Aorta (tissue), 5 donors: ENCODE measurements at regions not wholly inside any gene's neighbourhood (a gene's known extent, or its start where the extent isn't known, plus 50 kb on each side); places are given as distances from the start of the nearest gene placed in this dataset.

Experiments used
- ATAC-seq: fragments of 200-7000 bp; cut with Tn5 transposase; one replicate; pipeline ENCODE4 v1.9.1; 2022; ENCODE audit warnings: moderate library complexity; ENCODE audit not compliant: low FRiP score
- DNase-seq, 2 donors: peaks; one replicate each; pipeline ENCODE4 v3.0.0-alpha.2; 2020
- H3K27ac ChIP-seq, 2 donors: one replicate each; pipeline ENCODE4 v1.5.1; 2013; ENCODE audit warnings: low read length in 2 of 2, mild to moderate bottlenecking in 2 of 2, moderate library complexity in 2 of 2, control low read depth in 1 of 2, inconsistent platforms in 1 of 2, low read depth in 1 of 2
- H3K27me3 ChIP-seq, 2 donors: one replicate each; pipeline ENCODE4 v1.6.1; 2013; ENCODE audit warnings: control low read depth in 1 of 2, low read length in 1 of 2, mild to moderate bottlenecking in 1 of 2, moderate library complexity in 1 of 2; ENCODE audit not compliant: insufficient read depth in 2 of 2, control insufficient read depth in 1 of 2
- H3K36me3 ChIP-seq, 2 donors: one replicate each; pipeline ENCODE4 v1.6.1; 2013; ENCODE audit warnings: control low read depth in 1 of 2, low read length in 1 of 2, mild to moderate bottlenecking in 1 of 2; ENCODE audit not compliant: insufficient read depth in 2 of 2, control insufficient read depth in 1 of 2
- H3K4me1 ChIP-seq, 2 donors: one replicate each; pipeline ENCODE4 v1.6.1; 2013; ENCODE audit warnings: low read length in 2 of 2, control low read depth in 1 of 2, mild to moderate bottlenecking in 1 of 2, moderate library complexity in 1 of 2; ENCODE audit not compliant: insufficient read depth in 2 of 2, control insufficient read depth in 1 of 2
- H3K4me3 ChIP-seq, 2 donors: one replicate each; pipeline ENCODE4 v1.5.1; 2013; ENCODE audit warnings: low read length in 2 of 2, control low read depth in 1 of 2, mild to moderate bottlenecking in 1 of 2
- H3K9me3 ChIP-seq: one replicate; pipeline ENCODE4 v1.6.1; 2013; ENCODE audit warnings: mild to moderate bottlenecking, low read length; ENCODE audit not compliant: control insufficient read depth
- WGBS, 2 donors: extraction: QIAGEN DNeasy Blood & Tissue Kit; methylation state at CpG; one replicate each; pipeline ENCODE4 v1.1.7; 2013; 5-methylcytosine and 5-hydroxymethylcytosine counted together
- intact Hi-C, 2 donors: fragments of 100-400 bp; cut with DNase I; formaldehyde crosslinking; loops; one replicate each; pipeline versions ENCODE4 v1.14.2 to v1.15.0; 2022
- donor health status: healthy with polysubstance abuse.
- donor health status: Bipolar disorder and iron deficiency.
- donor health status: DM: no; HTN: no; CAD: no.
- donor health status: DM: no; HTN: no; CAD: no.
- donor health status: DM: yes; HTN: yes; CAD: no.

DNA sequence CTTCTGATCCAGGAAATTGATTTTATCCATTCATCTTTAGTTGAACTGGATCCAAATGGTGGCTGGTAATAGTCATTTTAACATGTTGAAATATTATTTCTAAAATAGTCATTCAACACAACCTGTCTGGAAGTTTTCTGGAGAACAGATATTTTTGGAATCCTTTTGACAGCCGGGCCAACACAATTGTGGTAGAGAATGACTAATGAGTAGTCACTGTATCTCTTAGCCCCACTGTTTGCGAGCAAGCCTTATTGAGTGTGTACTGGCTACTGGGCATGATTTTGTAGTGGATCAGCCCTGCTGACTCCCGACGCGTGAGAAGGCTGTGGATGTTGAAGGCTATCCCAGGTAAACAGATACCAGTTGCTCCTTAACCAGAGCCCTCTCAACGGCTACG is 383.4 kb downstream of the ZNF536 start:
- ATAC-seq (no peak), DNase-seq (no peak)
- Histone ChIP-seq H3K27ac (no peak overlapping the region), H3K4me3 (no peak overlapping the region), H3K4me1 (no peaks in the 10 kb centered on the region), H3K36me3 (no peaks in the 10 kb centered on the region), H3K27me3 (no peaks in the 10 kb centered on the region), H3K9me3 (peaks cover 4% of the 10 kb centered on the region)
- 66 to 73% methylated on average over 7 of the region's 7 CpGs for WGBS, 2 donors
- intact Hi-C loops: no loop called here

DNA sequence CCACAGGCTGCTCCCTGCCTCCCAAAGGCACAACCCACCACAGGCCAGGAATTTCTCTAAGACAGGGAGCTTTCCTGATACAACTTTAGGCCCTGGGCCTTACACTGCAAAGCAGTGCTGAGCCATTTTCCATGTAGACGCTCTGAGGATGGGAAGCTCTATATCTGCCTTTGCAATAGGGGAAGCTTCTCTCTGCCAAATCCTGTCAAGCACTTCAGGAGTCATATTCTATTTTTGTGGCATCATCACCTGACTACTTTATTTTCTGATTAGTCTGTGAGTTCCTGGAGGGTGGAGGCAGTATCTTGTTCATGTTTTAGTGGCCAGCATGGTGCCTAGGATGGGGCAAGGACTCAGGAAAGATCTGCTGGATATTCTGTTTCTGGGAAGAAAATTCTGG is 382.0 kb downstream of the ZNF536 start:
- WGBS, 2 donors: 64 to 71% methylated on average over 1 of the region's 1 CpG

DNA sequence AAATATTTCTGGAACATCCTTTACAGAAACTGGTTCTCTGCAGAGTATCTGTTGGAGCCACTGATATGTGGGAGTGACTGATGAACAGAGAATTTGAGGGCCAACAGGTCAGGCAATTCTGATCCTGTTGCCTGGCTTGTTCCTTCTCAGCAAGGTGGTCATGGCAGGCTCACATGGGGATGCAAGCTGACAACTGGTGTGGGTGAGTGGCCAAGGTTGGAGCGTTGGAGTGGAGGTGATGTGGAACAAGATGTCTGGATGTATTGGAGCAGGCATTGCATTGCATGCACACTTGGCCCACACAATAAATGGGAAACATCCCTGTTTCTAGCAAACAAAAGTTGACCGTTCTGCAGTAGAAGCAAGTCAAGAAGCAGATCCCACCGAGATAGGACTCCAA is 380.7 kb downstream of the ZNF536 start:
- no peak for ATAC-seq
- no peak for DNase-seq
- intact Hi-C loops: no loop called here
- Histone ChIP-seq H3K27ac (no peak overlapping the region), H3K36me3 (no peaks in the 10 kb centered on the region), H3K4me3 (no peak overlapping the region), H3K9me3 (peaks cover 5% of the 10 kb centered on the region), H3K4me1 (no peaks in the 10 kb centered on the region), H3K27me3 (peaks cover 0 to 1% of the 10 kb centered on the region in 2 donors)
- 86 to 88% methylated on average over 3 of the region's 3 CpGs for WGBS, 2 donors

More for the DNA sequence above, 382.0 kb downstream of the ZNF536 start:
- DNase-seq (no peak), ATAC-seq (no peak)
- Histone ChIP-seq H3K4me3 (no peak overlapping the region), H3K4me1 (no peaks in the 10 kb centered on the region), H3K9me3 (peaks cover 5% of the 10 kb centered on the region), H3K27me3 (peaks cover 0 to 1% of the 10 kb centered on the region in 2 donors), H3K27ac (no peak overlapping the region), H3K36me3 (no peaks in the 10 kb centered on the region)
- intact Hi-C loops: no loop called here

DNA sequence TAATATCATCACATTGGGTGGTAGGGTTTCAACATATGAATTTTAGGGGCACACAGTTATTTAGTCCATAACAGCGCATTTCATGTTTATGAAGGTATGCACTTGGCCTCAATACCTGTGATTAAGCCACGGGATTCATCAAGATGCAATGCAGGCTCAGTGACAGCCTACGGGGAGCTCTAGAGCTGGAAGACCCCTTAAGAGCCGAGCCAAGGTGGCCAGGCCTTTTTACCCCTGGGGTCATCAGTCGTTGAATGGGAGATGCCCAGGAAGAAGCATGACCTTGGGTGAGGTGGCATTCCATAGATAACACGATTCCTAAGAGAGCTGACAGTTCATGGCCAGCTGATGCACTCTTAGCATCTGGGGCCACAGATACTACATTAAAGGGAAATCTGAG is 380.0 kb downstream of the ZNF536 start:
- WGBS, 2 donors: 70 to 79% methylated on average over 6 of the region's 6 CpGs
- peaks cover 0 to 1% of the 10 kb centered on the region in 2 donors for H3K27me3 ChIP-seq
- ATAC-seq (no peak), DNase-seq (no peak)
- H3K4me3 ChIP-seq: no peak overlapping the region
- H3K4me1 ChIP-seq: no peaks in the 10 kb centered on the region
- intact Hi-C loops: no loop called here
- no peak overlapping the region for H3K27ac ChIP-seq
- no peaks in the 10 kb centered on the region for H3K36me3 ChIP-seq
- H3K9me3 ChIP-seq: peaks cover 5% of the 10 kb centered on the region

DNA sequence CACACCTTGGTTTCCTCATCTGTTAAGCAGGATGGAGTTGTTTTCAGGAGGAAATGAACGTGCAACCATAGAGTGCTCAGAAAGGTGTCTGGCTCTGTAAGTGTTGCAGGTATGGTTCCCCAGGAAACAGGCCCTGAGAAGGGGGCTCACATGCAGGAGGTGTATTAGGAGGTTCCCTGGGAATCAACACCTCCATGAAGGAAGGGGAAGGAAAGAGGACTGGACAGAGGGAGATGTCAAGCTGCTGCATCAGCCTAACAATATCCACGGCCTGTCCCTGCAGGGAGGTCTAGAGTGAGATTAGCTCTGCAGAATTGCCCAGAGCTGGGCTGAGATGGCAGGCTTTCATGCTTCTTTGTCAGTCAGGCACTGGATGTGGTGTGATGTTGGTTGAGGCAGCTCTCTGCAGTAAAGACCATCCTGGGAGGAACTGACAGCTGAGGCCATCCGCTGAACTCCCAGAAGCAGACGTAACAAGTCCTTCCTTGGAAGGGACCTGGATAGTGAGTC is 373.3 kb downstream of the ZNF536 start:
- ATAC-seq: no peak
- peaks cover 3% of the 10 kb centered on the region for H3K9me3 ChIP-seq
- DNase-seq: no peak
- 83% methylated on average over 4 of the region's 4 CpGs for WGBS, 2 donors
- H3K27ac ChIP-seq: no peak overlapping the region
- intact Hi-C loops: no loop called here
- H3K4me1 ChIP-seq: no peaks in the 10 kb centered on the region
- no peak overlapping the region for H3K4me3 ChIP-seq
- H3K36me3 ChIP-seq: no peaks in the 10 kb centered on the region
- peaks cover 0 to 1% of the 10 kb centered on the region in 2 donors for H3K27me3 ChIP-seq

DNA sequence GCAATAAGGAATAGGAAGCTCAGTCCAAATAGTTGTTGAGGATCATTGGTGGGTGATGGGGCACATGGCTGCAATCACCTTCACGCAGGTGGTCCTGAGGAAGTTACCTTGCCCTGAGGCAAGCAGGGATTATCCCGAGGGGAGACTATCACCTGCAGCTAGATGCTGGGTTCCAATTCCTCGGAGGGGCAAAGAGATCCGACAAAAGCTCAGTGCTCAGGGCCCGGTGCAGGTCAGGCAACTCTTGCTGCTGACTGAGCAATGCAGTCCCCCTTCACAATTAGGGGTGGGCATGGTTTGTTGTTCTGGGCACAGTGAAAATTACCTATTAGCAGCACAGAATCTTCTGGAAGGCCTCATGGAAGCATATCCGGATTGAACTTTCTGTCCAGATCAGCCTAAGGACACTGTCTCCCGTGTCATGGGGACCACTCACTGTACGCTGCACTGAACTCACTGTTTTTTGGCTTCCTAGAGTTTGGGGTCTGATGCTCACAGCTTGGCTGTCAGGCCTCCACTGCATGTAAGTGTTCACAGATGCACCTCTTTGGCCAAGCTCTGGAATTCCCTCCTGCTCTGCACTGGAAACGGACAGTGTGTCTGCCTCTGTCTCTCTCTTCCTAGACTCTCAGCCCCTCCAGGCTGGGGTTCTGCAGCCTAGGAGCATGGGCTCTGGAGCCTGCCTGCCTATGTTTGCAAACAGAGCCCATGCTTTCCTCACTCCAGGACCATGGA is 372.7 kb downstream of the ZNF536 start:
- no peaks in the 10 kb centered on the region for H3K36me3 ChIP-seq
- H3K4me3 ChIP-seq: no peak overlapping the region
- peaks cover 0 to 1% of the 10 kb centered on the region in 2 donors for H3K27me3 ChIP-seq
- no peak for DNase-seq
- 82 to 87% methylated on average over 9 of the region's 9 CpGs for WGBS, 2 donors
- ATAC-seq: peak; percentile 24
- no peak overlapping the region for H3K27ac ChIP-seq
- H3K9me3 ChIP-seq: peaks cover 3% of the 10 kb centered on the region
- intact Hi-C loops: no loop called here
- no peaks in the 10 kb centered on the region for H3K4me1 ChIP-seq

DNA sequence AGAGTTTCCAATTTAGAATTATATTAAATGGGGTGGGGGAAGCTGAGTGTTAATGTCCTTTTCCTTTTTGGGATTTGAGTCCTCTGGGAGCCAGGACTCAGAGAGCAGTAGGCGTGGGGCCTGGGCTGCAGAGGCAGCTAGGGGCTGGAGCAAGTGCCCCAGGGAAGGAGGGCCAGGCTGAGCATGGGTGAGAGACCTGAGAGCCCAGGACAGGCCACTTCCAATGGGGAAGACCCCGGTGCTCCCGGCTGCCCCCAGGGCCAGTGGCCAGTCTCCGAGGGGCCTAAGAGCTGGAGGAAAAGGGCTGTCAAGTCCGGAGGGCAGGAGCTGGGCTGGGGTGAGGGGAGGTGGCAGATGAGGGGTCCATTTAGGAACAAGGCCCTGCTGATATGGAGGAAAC is 371.5 kb downstream of the ZNF536 start:
- ATAC-seq (no peak), DNase-seq (no peak)
- H3K9me3 ChIP-seq: peaks cover 2% of the 10 kb centered on the region
- H3K4me3 ChIP-seq: no peak overlapping the region
- WGBS, 2 donors: 70 to 77% methylated on average over 5 of the region's 5 CpGs
- H3K27me3 ChIP-seq: no peaks in the 10 kb centered on the region
- no peaks in the 10 kb centered on the region for H3K36me3 ChIP-seq
- intact Hi-C loops: no loop called here
- H3K27ac ChIP-seq: no peak overlapping the region
- no peaks in the 10 kb centered on the region for H3K4me1 ChIP-seq

DNA sequence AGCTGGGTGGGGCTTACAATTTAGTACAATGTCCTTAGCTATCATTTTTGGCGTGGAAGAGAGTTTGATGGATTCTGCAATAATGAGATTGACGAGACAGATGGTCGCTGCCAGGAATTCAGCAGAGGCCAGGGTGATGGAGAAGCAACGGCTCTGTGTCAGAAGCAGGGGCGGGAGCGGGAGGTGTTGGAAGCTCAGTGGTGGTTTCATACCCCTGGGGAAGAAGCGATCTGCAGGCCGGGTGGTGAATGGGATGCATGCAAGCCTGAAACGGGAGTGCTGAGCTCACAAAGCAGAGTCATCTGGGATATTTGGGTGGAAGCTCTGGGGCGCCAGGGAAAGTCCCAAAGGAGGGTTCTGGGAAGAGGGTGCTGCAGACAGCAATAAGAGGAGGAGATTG is 370.8 kb downstream of the ZNF536 start:
- intact Hi-C loops: no loop called here
- Histone ChIP-seq H3K4me1 (no peaks in the 10 kb centered on the region), H3K9me3 (peaks cover 2% of the 10 kb centered on the region)

DNA sequence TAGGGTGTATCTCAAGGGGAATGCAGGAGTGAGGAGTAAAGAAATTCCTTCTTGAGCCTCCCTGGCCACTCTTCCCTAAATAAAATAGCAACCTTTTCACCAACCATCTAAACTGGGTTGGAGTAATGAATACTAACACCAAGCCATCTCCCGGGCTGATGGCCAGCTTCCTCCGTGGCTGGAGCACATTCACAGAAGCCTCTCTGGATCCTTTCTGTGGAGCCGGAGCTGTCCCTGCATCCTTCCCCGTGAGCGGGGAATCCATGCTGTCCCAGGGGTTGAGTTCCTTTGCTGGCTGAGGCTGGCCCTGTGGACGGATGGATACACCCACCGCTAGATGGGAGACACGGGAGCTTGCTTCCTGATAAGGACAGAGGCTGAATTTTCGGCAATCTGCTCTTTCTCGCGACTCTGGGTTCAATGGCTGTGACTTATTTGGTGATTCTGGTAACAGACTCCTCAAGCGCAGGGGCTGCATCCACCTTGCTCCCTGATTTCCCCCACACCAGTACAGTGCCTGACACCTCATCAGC is 370.3 kb downstream of the ZNF536 start:
- Histone ChIP-seq H3K4me1 (no peaks in the 10 kb centered on the region), H3K4me3 (no peak overlapping the region), H3K27ac (no peak overlapping the region), H3K9me3 (peaks cover 2% of the 10 kb centered on the region), H3K36me3 (no peaks in the 10 kb centered on the region), H3K27me3 (no peaks in the 10 kb centered on the region)
- DNase-seq: no peak
- ATAC-seq: no peak
- 51 to 52% methylated on average over 12 of the region's 12 CpGs for WGBS, 2 donors
- intact Hi-C loops: no loop called here

More for the DNA sequence above, 370.8 kb downstream of the ZNF536 start:
- no peak overlapping the region for H3K4me3 ChIP-seq
- no peaks in the 10 kb centered on the region for H3K36me3 ChIP-seq
- 33 to 47% methylated on average over 10 of the region's 10 CpGs for WGBS, 2 donors
- no peak overlapping the region for H3K27ac ChIP-seq
- ATAC-seq (no peak), DNase-seq (no peak)
- H3K27me3 ChIP-seq: no peaks in the 10 kb centered on the region
